ENCODE measurements at regions not wholly inside any gene's neighbourhood (a gene's known extent, or its start where the extent isn't known, plus 50 kb on each side); places are given as distances from the start of the nearest gene placed in this dataset.

- no peak for TF ChIP-seq CTCF (conservative IDR thresholded peaks at IDR 0.05)
- TF ChIP-seq EZH2 (IDR thresholded peaks at IDR 0.05; ENCODE audit: low read depth): no peak
These were observed 1277.4 kb upstream of the TMEM132C start for GRCh38 chr12:126989532-126989931.
